Neural cell (in vitro differentiated cells): ENCODE measurements at regions not wholly inside any gene's neighbourhood (a gene's known extent, or its start where the extent isn't known, plus 50 kb on each side); places are given as distances from the start of the nearest gene placed in this dataset.

ENCODE experiments used
- EP300 ChIP-seq: fragments of 450-650 bp; conservative IDR thresholded peaks from 2 replicates; pipeline ENCODE4 v1.6.1; 2014; ENCODE audit warnings: antibody characterized with exemption, mild to moderate bottlenecking, moderate library complexity; ENCODE audit not compliant: poor library complexity, severe bottlenecking
- EZH2 ChIP-seq: fragments of 200-600, 300-800 bp; shearing (Covaris generic), sonication (generic); IDR thresholded peaks from 2 replicates; pipeline ENCODE4 v1.6.1; 2014; ENCODE audit warnings: antibody characterized with exemption, low read length, borderline replicate concordance, mild to moderate bottlenecking; ENCODE audit not compliant: insufficient read depth, poor library complexity, severe bottlenecking
- MXI1 ChIP-seq: fragments of 450-650 bp; conservative IDR thresholded peaks from 2 replicates; pipeline ENCODE4 v1.6.1; 2014; ENCODE audit warnings: antibody characterized with exemption, mild to moderate bottlenecking; ENCODE audit not compliant: poor library complexity, severe bottlenecking
- RAD21 ChIP-seq: fragments of 450-650 bp; conservative IDR thresholded peaks from 2 replicates; pipeline ENCODE4 v1.6.1; 2014; ENCODE audit warnings: antibody characterized with exemption, mild to moderate bottlenecking, moderate library complexity
- REST ChIP-seq: IDR thresholded peaks from 2 replicates; pipeline ENCODE4 v1.6.1; 2012; ENCODE audit warnings: borderline replicate concordance
- TF ChIP-seq, protein P1 (sequence below): fragments of 450-650 bp; IDR thresholded peaks from 2 replicates; pipeline ENCODE4 v1.5.1; 2014; ENCODE audit warnings: antibody characterized with exemption, mild to moderate bottlenecking, moderate library complexity; ENCODE audit not compliant: poor library complexity, severe bottlenecking

GRCh38 chr9:20012232-20012631 lies 223.4 kb upstream of the SLC24A2 start:
- TF ChIP-seq RAD21, result no peak
- TF ChIP-seq, protein P1, sequence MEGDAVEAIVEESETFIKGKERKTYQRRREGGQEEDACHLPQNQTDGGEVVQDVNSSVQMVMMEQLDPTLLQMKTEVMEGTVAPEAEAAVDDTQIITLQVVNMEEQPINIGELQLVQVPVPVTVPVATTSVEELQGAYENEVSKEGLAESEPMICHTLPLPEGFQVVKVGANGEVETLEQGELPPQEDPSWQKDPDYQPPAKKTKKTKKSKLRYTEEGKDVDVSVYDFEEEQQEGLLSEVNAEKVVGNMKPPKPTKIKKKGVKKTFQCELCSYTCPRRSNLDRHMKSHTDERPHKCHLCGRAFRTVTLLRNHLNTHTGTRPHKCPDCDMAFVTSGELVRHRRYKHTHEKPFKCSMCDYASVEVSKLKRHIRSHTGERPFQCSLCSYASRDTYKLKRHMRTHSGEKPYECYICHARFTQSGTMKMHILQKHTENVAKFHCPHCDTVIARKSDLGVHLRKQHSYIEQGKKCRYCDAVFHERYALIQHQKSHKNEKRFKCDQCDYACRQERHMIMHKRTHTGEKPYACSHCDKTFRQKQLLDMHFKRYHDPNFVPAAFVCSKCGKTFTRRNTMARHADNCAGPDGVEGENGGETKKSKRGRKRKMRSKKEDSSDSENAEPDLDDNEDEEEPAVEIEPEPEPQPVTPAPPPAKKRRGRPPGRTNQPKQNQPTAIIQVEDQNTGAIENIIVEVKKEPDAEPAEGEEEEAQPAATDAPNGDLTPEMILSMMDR, result no peak
- TF ChIP-seq MXI1, result no peak
- no peak for TF ChIP-seq REST
- TF ChIP-seq EZH2, result no peak
- TF ChIP-seq EP300, result no peak
